Cortex of kidney (tissue), 1 donor: ENCODE measurements at regions not wholly inside any gene's neighbourhood (a gene's known extent, or its start where the extent isn't known, plus 50 kb on each side); places are given as distances from the start of the nearest gene placed in this dataset.

Experiments
- DNase-seq: peaks from one replicate; lab custom pipeline; 2025; lab: John Stamatoyannopoulos, UW

GRCh38 chr2:40803900-40804299 lies 352.0 kb upstream of the SLC8A1 start:
- no peak for DNase-seq

GRCh38 chr2:40809156-40809555 lies 357.3 kb upstream of the SLC8A1 start:
- DNase-seq = no peak

GRCh38 chr2:40814616-40815015 lies 362.7 kb upstream of the SLC8A1 start:
- no peak for DNase-seq

GRCh38 chr2:40820319-40820718 lies 368.4 kb upstream of the SLC8A1 start:
- no peak for DNase-seq

GRCh38 chr2:40823478-40823877 lies 371.6 kb upstream of the SLC8A1 start:
- DNase-seq = no peak

- DNase-seq = no peak
These were observed 372.4 kb upstream of the SLC8A1 start for GRCh38 chr2:40824278-40824677.

- no peak for DNase-seq
These were observed 375.5 kb upstream of the SLC8A1 start for GRCh38 chr2:40827392-40827791.

GRCh38 chr2:40831321-40831873 lies 379.5 kb upstream of the SLC8A1 start:
- no peak for DNase-seq

- no peak for DNase-seq
These were observed 390.0 kb upstream of the SLC8A1 start for GRCh38 chr2:40841856-40842255.

- no peak for DNase-seq
These were observed 392.7 kb upstream of the SLC8A1 start for GRCh38 chr2:40844353-40845277.

GRCh38 chr2:40851661-40852060 lies 399.8 kb upstream of the SLC8A1 start:
- DNase-seq = no peak

- no peak for DNase-seq
These were observed 407.7 kb upstream of the SLC8A1 start for GRCh38 chr2:40859617-40860016.

GRCh38 chr2:40867829-40868228 lies 415.9 kb upstream of the SLC8A1 start:
- DNase-seq = no peak

GRCh38 chr2:40872580-40872979 lies 420.7 kb upstream of the SLC8A1 start:
- DNase-seq = no peak

- no peak for DNase-seq
These were observed 422.5 kb upstream of the SLC8A1 start for GRCh38 chr2:40874380-40874779.

GRCh38 chr2:40877734-40878288 lies 425.9 kb upstream of the SLC8A1 start:
- no peak for DNase-seq

- DNase-seq = no peak
These were observed 427.4 kb upstream of the SLC8A1 start for GRCh38 chr2:40879305-40879704.

- DNase-seq = no peak
These were observed 434.2 kb upstream of the SLC8A1 start for GRCh38 chr2:40886100-40886499.

GRCh38 chr2:40886655-40887054 lies 434.8 kb upstream of the SLC8A1 start:
- no peak for DNase-seq

GRCh38 chr2:40896358-40896757 lies 444.5 kb upstream of the SLC8A1 start:
- no peak for DNase-seq

GRCh38 chr2:40914666-40915065 lies 462.8 kb upstream of the SLC8A1 start:
- no peak for DNase-seq

- DNase-seq = no peak
These were observed 463.8 kb upstream of the SLC8A1 start for GRCh38 chr2:40915651-40916050.

GRCh38 chr2:40935349-40935748 lies 483.5 kb upstream of the SLC8A1 start:
- DNase-seq = no peak
